ENCODE measurements at regions not wholly inside any gene's neighbourhood (a gene's known extent, or its start where the extent isn't known, plus 50 kb on each side); places are given as distances from the start of the nearest gene placed in this dataset.

GRCh38 chr14:51454351-51454750 lies 197.4 kb upstream of the FRMD6 start:
- DNase-seq (ENCODE audit: extremely low spot score) = no peak
- TF ChIP-seq ARNT (IDR thresholded peaks at IDR 0.05) = no peak
- no peak for TF ChIP-seq ELF4 (IDR thresholded peaks at IDR 0.05)
- no peak for TF ChIP-seq FOXA1 (IDR thresholded peaks at IDR 0.05)
- no peak for TF ChIP-seq L3MBTL2 (conservative IDR thresholded peaks at IDR 0.05)
- TF ChIP-seq PKNOX1 (IDR thresholded peaks at IDR 0.05) = no peak
- no peak for TF ChIP-seq SP1 (IDR thresholded peaks at IDR 0.05)
- no peak for TF ChIP-seq LEF1 (IDR thresholded peaks at IDR 0.05; ENCODE audit: borderline replicate concordance)
- TF ChIP-seq CTBP1 (IDR thresholded peaks at IDR 0.05; ENCODE audit: borderline replicate concordance) = no peak
- no peak for TF ChIP-seq TARDBP (IDR thresholded peaks at IDR 0.05)
- no peak for TF ChIP-seq FOXM1 (IDR thresholded peaks at IDR 0.05; ENCODE audit: borderline replicate concordance)
- no peak for TF ChIP-seq BHLHE40 (IDR thresholded peaks at IDR 0.05; ENCODE audit: borderline replicate concordance)
- no peak for TF ChIP-seq HDGF (IDR thresholded peaks at IDR 0.05; ENCODE audit: borderline replicate concordance)
- TF ChIP-seq NFRKB (IDR thresholded peaks at IDR 0.05) = no peak
- TF ChIP-seq SUZ12 (IDR thresholded peaks at IDR 0.05) = no peak
- no peak for TF ChIP-seq ZNF384 (IDR thresholded peaks at IDR 0.05)
- TF ChIP-seq FOXK2 (IDR thresholded peaks at IDR 0.05) = no peak
- ChIA-PET CTCF (no interaction called here), POLR2A (no interaction called here)

DNA sequence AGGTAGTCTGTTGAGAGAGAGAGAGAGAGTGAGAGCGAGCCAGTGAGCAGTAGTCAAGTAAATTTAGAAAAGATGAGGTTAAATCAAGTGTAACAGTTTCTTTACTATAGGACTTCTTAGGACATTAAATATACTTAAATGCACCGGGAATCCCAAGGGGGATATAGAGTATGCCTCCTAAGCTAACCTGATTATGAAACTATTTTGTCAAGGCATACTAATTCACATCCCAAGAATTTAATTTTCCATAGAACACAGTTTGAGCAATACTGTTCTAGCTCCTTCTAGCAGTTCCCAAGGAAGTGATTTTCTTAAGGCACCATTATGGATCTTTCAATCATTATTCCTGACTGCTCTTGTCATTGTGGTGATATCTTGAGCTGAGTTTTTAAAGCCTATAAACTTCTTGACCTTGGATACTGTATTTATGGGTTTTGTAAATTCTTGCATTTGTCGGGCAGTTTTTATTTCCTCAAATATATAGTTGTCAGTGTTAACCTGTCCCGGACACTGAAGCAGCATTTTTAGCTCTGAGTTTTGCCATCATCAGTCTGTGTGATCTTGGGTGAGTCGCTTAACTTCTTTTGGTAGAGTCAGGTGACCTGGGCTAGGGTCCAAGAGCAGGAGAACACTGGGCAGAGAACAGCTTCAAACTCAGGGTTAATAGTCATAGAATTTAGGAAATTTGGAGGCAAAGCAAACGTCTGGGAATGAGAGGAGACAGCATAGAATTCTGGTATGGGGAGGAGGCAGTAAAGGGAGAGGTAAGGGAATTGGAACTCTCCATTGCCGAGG lies 196.5 kb upstream of the FRMD6 start:
- no peak for DNase-seq (ENCODE audit: extremely low spot score)
- CTCF ChIA-PET = no interaction called here
- POLR2A ChIA-PET = no interaction called here
- TF ChIP-seq ZNF384 (IDR thresholded peaks at IDR 0.05) (no peak), ARNT (IDR thresholded peaks at IDR 0.05) (no peak), FOXM1 (IDR thresholded peaks at IDR 0.05; ENCODE audit: borderline replicate concordance) (no peak), ELF4 (IDR thresholded peaks at IDR 0.05) (no peak), FOXK2 (IDR thresholded peaks at IDR 0.05) (no peak), FOXA1 (IDR thresholded peaks at IDR 0.05) (no peak), BHLHE40 (IDR thresholded peaks at IDR 0.05; ENCODE audit: borderline replicate concordance) (no peak), SP1 (IDR thresholded peaks at IDR 0.05) (no peak), L3MBTL2 (conservative IDR thresholded peaks at IDR 0.05) (no peak), TARDBP (IDR thresholded peaks at IDR 0.05) (no peak), HDGF (IDR thresholded peaks at IDR 0.05; ENCODE audit: borderline replicate concordance) (no peak), NFRKB (IDR thresholded peaks at IDR 0.05) (no peak)

GRCh38 chr14:51457843-51458562 lies 193.7 kb upstream of the FRMD6 start:
- TF ChIP-seq HDGF (IDR thresholded peaks at IDR 0.05; ENCODE audit: borderline replicate concordance) = no peak
- TF ChIP-seq BHLHE40 (IDR thresholded peaks at IDR 0.05; ENCODE audit: borderline replicate concordance) = no peak
- no peak for TF ChIP-seq ZNF384 (IDR thresholded peaks at IDR 0.05)
- TF ChIP-seq FOXK2 (IDR thresholded peaks at IDR 0.05) = no peak
- no peak for TF ChIP-seq SP1 (IDR thresholded peaks at IDR 0.05)
- TF ChIP-seq NFRKB (IDR thresholded peaks at IDR 0.05) = no peak
- no peak for TF ChIP-seq FOXM1 (IDR thresholded peaks at IDR 0.05; ENCODE audit: borderline replicate concordance)
- no peak for TF ChIP-seq ELF4 (IDR thresholded peaks at IDR 0.05)
- TF ChIP-seq SUZ12 (IDR thresholded peaks at IDR 0.05) = no peak
- no peak for DNase-seq (ENCODE audit: extremely low spot score)
- ChIA-PET POLR2A (no interaction called here), CTCF (no interaction called here)

GRCh38 chr14:51458563-51458955 lies 193.2 kb upstream of the FRMD6 start:
- no peak for TF ChIP-seq LEF1 (IDR thresholded peaks at IDR 0.05; ENCODE audit: borderline replicate concordance)
- no peak for TF ChIP-seq FOXK2 (IDR thresholded peaks at IDR 0.05)
- no peak for TF ChIP-seq FOXA1 (IDR thresholded peaks at IDR 0.05)
- no peak for TF ChIP-seq SUZ12 (IDR thresholded peaks at IDR 0.05)
- TF ChIP-seq TARDBP (IDR thresholded peaks at IDR 0.05) = no peak
- no peak for TF ChIP-seq FOXM1 (IDR thresholded peaks at IDR 0.05; ENCODE audit: borderline replicate concordance)
- no peak for TF ChIP-seq BHLHE40 (IDR thresholded peaks at IDR 0.05; ENCODE audit: borderline replicate concordance)
- CTCF ChIA-PET = no interaction called here

DNA sequence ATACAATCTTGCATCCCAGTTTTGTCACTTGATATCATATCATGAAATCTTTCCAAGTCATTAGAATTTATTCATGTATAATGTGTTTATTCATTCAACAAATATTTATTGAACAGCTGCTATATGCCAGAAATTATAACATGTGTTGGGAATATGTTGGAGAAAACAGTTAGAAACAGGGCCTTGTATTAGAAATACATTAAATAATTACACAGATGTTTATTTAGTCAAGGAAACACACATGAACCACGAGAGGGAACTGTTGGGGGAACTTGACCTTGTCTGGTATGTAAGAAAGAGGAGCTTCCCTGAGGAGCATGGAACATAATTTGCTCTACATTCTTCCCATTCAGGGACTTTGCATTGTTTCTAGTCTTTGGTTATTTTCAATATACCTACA lies 191.7 kb upstream of the FRMD6 start:
- no peak for TF ChIP-seq FOXA1 (IDR thresholded peaks at IDR 0.05)
- no peak for TF ChIP-seq ZNF384 (IDR thresholded peaks at IDR 0.05)
- no peak for TF ChIP-seq PKNOX1 (IDR thresholded peaks at IDR 0.05)
- no peak for TF ChIP-seq FOXM1 (IDR thresholded peaks at IDR 0.05; ENCODE audit: borderline replicate concordance)
- TF ChIP-seq HDGF (IDR thresholded peaks at IDR 0.05; ENCODE audit: borderline replicate concordance) = no peak
- no peak for TF ChIP-seq ARNT (IDR thresholded peaks at IDR 0.05)
- TF ChIP-seq CTBP1 (IDR thresholded peaks at IDR 0.05; ENCODE audit: borderline replicate concordance) = no peak
- no peak for TF ChIP-seq FOXK2 (IDR thresholded peaks at IDR 0.05)
- no peak for TF ChIP-seq SP1 (IDR thresholded peaks at IDR 0.05)
- no peak for DNase-seq (ENCODE audit: extremely low spot score)
- CTCF ChIA-PET = interaction anchor here (1.0 kb wide), 1 partner anchor 16 kb away, joined by 3 read pairs; no protein-coding TSS in a partner anchor
- POLR2A ChIA-PET = no interaction called here

More at GRCh38 chr14:51458563-51458955, 193.2 kb upstream of the FRMD6 start:
- POLR2A ChIA-PET = no interaction called here
- no peak for DNase-seq (ENCODE audit: extremely low spot score)

- ChIA-PET CTCF (interaction anchor here (0.7 kb wide), 1 partner anchor 13 kb away, joined by 3 read pairs; no protein-coding TSS in a partner anchor), POLR2A (no interaction called here)
- no peak for TF ChIP-seq HDGF (IDR thresholded peaks at IDR 0.05; ENCODE audit: borderline replicate concordance)
- no peak for TF ChIP-seq ELF4 (IDR thresholded peaks at IDR 0.05)
- no peak for TF ChIP-seq ZNF384 (IDR thresholded peaks at IDR 0.05)
- TF ChIP-seq TARDBP (IDR thresholded peaks at IDR 0.05) = no peak
- no peak for TF ChIP-seq FOXM1 (IDR thresholded peaks at IDR 0.05; ENCODE audit: borderline replicate concordance)
- no peak for TF ChIP-seq NFRKB (IDR thresholded peaks at IDR 0.05)
- TF ChIP-seq SUZ12 (IDR thresholded peaks at IDR 0.05) = no peak
- no peak for TF ChIP-seq BHLHE40 (IDR thresholded peaks at IDR 0.05; ENCODE audit: borderline replicate concordance)
- TF ChIP-seq ARNT (IDR thresholded peaks at IDR 0.05) = no peak
- no peak for TF ChIP-seq PKNOX1 (IDR thresholded peaks at IDR 0.05)
- TF ChIP-seq L3MBTL2 (conservative IDR thresholded peaks at IDR 0.05) = no peak
- TF ChIP-seq SP1 (IDR thresholded peaks at IDR 0.05) = no peak
- no peak for TF ChIP-seq FOXA1 (IDR thresholded peaks at IDR 0.05)
- no peak for TF ChIP-seq CTBP1 (IDR thresholded peaks at IDR 0.05; ENCODE audit: borderline replicate concordance)
- no peak for TF ChIP-seq FOXK2 (IDR thresholded peaks at IDR 0.05)
- TF ChIP-seq LEF1 (IDR thresholded peaks at IDR 0.05; ENCODE audit: borderline replicate concordance) = no peak
- no peak for DNase-seq (ENCODE audit: extremely low spot score)
Observed at GRCh38 chr14:51462182-51462581, 189.5 kb upstream of the FRMD6 start.

Measured in HEK293T (cell line).